Gastrocnemius medialis (tissue), 4 donors: ENCODE measurements at regions not wholly inside any gene's neighbourhood (a gene's known extent, or its start where the extent isn't known, plus 50 kb on each side); places are given as distances from the start of the nearest gene placed in this dataset.

Source experiments
- CTCF ChIP-seq, 5 experiments: fragments of 450-650 bp in 3 of 5; fragments of 200-600 bp in 2 of 5; sonication (generic) in 2 of 5; IDR thresholded peaks in 4 of 5; conservative IDR thresholded peaks in 1 of 5; 1 replicate in 4 of 5; 2 replicates in 1 of 5; pipeline ENCODE4 v1.5.1; 2016 to 2019; ENCODE audit warnings: antibody characterized with exemption in 5 of 5, mild to moderate bottlenecking in 3 of 5, moderate library complexity in 3 of 5
- POLR2A ChIP-seq, 2 donors: fragments of 450-650 bp; IDR thresholded peaks; one replicate each; pipeline ENCODE4 v1.6.1; 2017; ENCODE audit warnings: antibody characterized with exemption in 2 of 2, mild to moderate bottlenecking in 2 of 2, moderate library complexity in 2 of 2

GRCh38 chr7:52261057-52261456 is 774.4 kb upstream of the POM121L12 start:
- TF ChIP-seq CTCF (IDR thresholded peaks at IDR 0.05 in 4 of 5, conservative IDR thresholded peaks at IDR 0.05 in 1 of 5): no peak
- no peak for TF ChIP-seq POLR2A (IDR thresholded peaks at IDR 0.05)
